Kidney capillary endothelial cell (primary cell): ENCODE measurements at regions not wholly inside any gene's neighbourhood (a gene's known extent, or its start where the extent isn't known, plus 50 kb on each side); places are given as distances from the start of the nearest gene placed in this dataset.

Source experiments
- DNase-seq: peaks from one replicate; pipeline ENCODE4 v3.0.0-alpha.2; 2018; ENCODE audit warnings: low spot score

DNA sequence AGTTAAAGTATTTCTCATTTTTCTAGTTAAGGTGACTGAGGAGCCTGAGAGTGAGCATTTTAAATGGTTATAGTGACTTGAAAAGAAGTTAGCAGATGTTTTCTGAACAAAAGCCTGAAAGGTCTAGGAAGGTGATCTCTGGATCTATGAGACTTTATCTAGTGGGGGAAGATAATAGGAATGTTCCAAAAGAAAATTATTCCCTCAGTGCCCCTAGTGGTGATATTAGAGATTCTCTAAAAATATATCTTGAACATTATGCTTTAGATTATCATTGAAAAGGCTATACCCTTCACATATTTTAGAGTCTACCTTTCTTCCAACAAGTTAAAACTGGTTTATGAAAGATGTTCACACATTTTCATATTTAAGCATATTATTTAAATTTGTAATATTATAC, 69.0 kb upstream of the SPANXN1 start:
- no peak for DNase-seq

- DNase-seq, result peak; percentile 7
Observed at GRCh38 chrX:145190801-145191389, 56.4 kb upstream of the SPANXN1 start.
